ENCODE measurements at regions not wholly inside any gene's neighbourhood (a gene's known extent, or its start where the extent isn't known, plus 50 kb on each side); places are given as distances from the start of the nearest gene placed in this dataset.

- DNase-seq (ENCODE audit: low read depth, low spot score) = no peak
- Histone ChIP-seq H3K27ac (ENCODE audit: low read depth, low read length) (no peak overlapping the region), H3K9me3 (ENCODE audit: control insufficient read depth, insufficient read depth, low read length) (no peaks in the 10 kb centered on the region; the same call in 1 of the 2 replicates), H3K27me3 (ENCODE audit: control insufficient read depth, insufficient read depth, low read length) (no peaks in the 10 kb centered on the region), H3K4me3 (ENCODE audit: low read depth, low read length) (no peak overlapping the region)
- CTCF ChIA-PET = no interaction called here
- no peak for TF ChIP-seq CTCF (IDR thresholded peaks at IDR 0.05; ENCODE audit: low read depth, low read length)
- POLR2A ChIA-PET = no interaction called here
Observed at GRCh38 chr9:119859128-119859527, 489.9 kb upstream of the BRINP1 start.

- no peak overlapping the region for H3K27ac ChIP-seq (ENCODE audit: low read depth, low read length)
- no peaks in the 10 kb centered on the region for H3K27me3 ChIP-seq (ENCODE audit: control insufficient read depth, insufficient read depth, low read length)
- H3K9me3 ChIP-seq (ENCODE audit: control insufficient read depth, insufficient read depth, low read length) = peaks cover 8% of the 10 kb centered on the region
- TF ChIP-seq CTCF (IDR thresholded peaks at IDR 0.05; ENCODE audit: low read depth, low read length) = no peak
- H3K4me3 ChIP-seq (ENCODE audit: low read depth, low read length) = no peak overlapping the region
- POLR2A ChIA-PET = no interaction called here
- DNase-seq (ENCODE audit: low read depth, low spot score) = no peak
- CTCF ChIA-PET = no interaction called here
Observed at GRCh38 chr9:119853126-119853525, 483.9 kb upstream of the BRINP1 start.

- H3K27me3 ChIP-seq (ENCODE audit: control insufficient read depth, insufficient read depth, low read length) = no peaks in the 10 kb centered on the region
Observed at GRCh38 chr9:119852390-119852789, 483.2 kb upstream of the BRINP1 start.

GRCh38 chr9:119844431-119844830 lies 475.2 kb upstream of the BRINP1 start:
- no peak overlapping the region for H3K27ac ChIP-seq (ENCODE audit: low read depth, low read length)
- no peak for DNase-seq (ENCODE audit: low read depth, low spot score)
- POLR2A ChIA-PET = no interaction called here
- H3K9me3 ChIP-seq (ENCODE audit: control insufficient read depth, insufficient read depth, low read length) = peaks cover 11% of the 10 kb centered on the region
- H3K4me3 ChIP-seq (ENCODE audit: low read depth, low read length) = no peak overlapping the region
- CTCF ChIA-PET = no interaction called here
- no peak for TF ChIP-seq CTCF (IDR thresholded peaks at IDR 0.05; ENCODE audit: low read depth, low read length)
- no peaks in the 10 kb centered on the region for H3K27me3 ChIP-seq (ENCODE audit: control insufficient read depth, insufficient read depth, low read length)

More at GRCh38 chr9:119852390-119852789, 483.2 kb upstream of the BRINP1 start:
- CTCF ChIA-PET = no interaction called here
- H3K9me3 ChIP-seq (ENCODE audit: control insufficient read depth, insufficient read depth, low read length) = peaks cover 8% of the 10 kb centered on the region
- no peak overlapping the region for H3K4me3 ChIP-seq (ENCODE audit: low read depth, low read length)
- no peak overlapping the region for H3K27ac ChIP-seq (ENCODE audit: low read depth, low read length)
- no peak for TF ChIP-seq CTCF (IDR thresholded peaks at IDR 0.05; ENCODE audit: low read depth, low read length)
- POLR2A ChIA-PET = no interaction called here
- no peak for DNase-seq (ENCODE audit: low read depth, low spot score)

- TF ChIP-seq CTCF (IDR thresholded peaks at IDR 0.05; ENCODE audit: low read depth, low read length) = no peak
- no peaks in the 10 kb centered on the region for H3K27me3 ChIP-seq (ENCODE audit: control insufficient read depth, insufficient read depth, low read length)
- ChIA-PET CTCF (no interaction called here), POLR2A (no interaction called here)
- no peak overlapping the region for H3K27ac ChIP-seq (ENCODE audit: low read depth, low read length)
- H3K4me3 ChIP-seq (ENCODE audit: low read depth, low read length) = no peak overlapping the region
- peaks cover 23% of the 10 kb centered on the region for H3K9me3 ChIP-seq (ENCODE audit: control insufficient read depth, insufficient read depth, low read length)
- DNase-seq (ENCODE audit: low read depth, low spot score) = no peak
Observed at GRCh38 chr9:119841016-119841415, 471.8 kb upstream of the BRINP1 start.

All from AG04450 (cell line).